Natural killer cell (primary cell): ENCODE measurements at regions not wholly inside any gene's neighbourhood (a gene's known extent, or its start where the extent isn't known, plus 50 kb on each side); places are given as distances from the start of the nearest gene placed in this dataset.

Source experiments
- ATAC-seq, 3 donors: fragments of 150-1000 bp in 2 of 3; fragments of 200-7000 bp in 1 of 3; cut with Tn5 transposase; 1 replicate in 1 of 3; 2 replicates in 2 of 3; pipeline ENCODE4 v1.10.0; 2021; ENCODE audit warnings: mild to moderate bottlenecking in 2 of 3, moderate library complexity in 2 of 3
- DNase-seq, 2 donors: peaks; one replicate each; pipeline versions ENCODE4 v3.0.0 to v3.0.0-alpha.2; 2013 to 2021; ENCODE audit warnings: mixed read lengths in 1 of 2
- H3K27ac ChIP-seq: one replicate; pipeline ENCODE4 v1.5.1; 2013; ENCODE audit warnings: mild to moderate bottlenecking, low read length
- H3K27me3 ChIP-seq: one replicate; pipeline ENCODE4 v1.6.1; 2013; ENCODE audit warnings: low read length; ENCODE audit not compliant: control insufficient read depth, insufficient read depth
- H3K36me3 ChIP-seq: one replicate; pipeline ENCODE4 v1.6.1; 2013; ENCODE audit warnings: low read length; ENCODE audit not compliant: control insufficient read depth, insufficient read depth
- H3K4me1 ChIP-seq: one replicate; pipeline ENCODE4 v1.6.1; 2013; ENCODE audit warnings: low read length; ENCODE audit not compliant: control insufficient read depth, insufficient read depth
- H3K4me3 ChIP-seq: one replicate; pipeline ENCODE4 v1.5.1; 2013; ENCODE audit warnings: low read length
- H3K9me3 ChIP-seq: one replicate; pipeline ENCODE4 v1.6.1; 2013; ENCODE audit warnings: low read length; ENCODE audit not compliant: control insufficient read depth, insufficient read depth
- H3K27ac Mint-ChIP-seq, 2 donors: one replicate each; pipeline ENCODE4 v1.8.0; 2022; ENCODE audit warnings: mild to moderate bottlenecking in 2 of 2, mixed read lengths in 2 of 2, moderate library complexity in 1 of 2
- H3K27me3 Mint-ChIP-seq, 2 donors: one replicate each; pipeline ENCODE4 v1.8.0; 2022; ENCODE audit warnings: low read depth in 2 of 2, mixed read lengths in 2 of 2
- H3K36me3 Mint-ChIP-seq: one replicate; pipeline ENCODE4 v1.8.0; 2022; ENCODE audit warnings: mixed read lengths
- H3K4me1 Mint-ChIP-seq, 2 donors: one replicate each; pipeline ENCODE4 v1.8.0; 2022; ENCODE audit warnings: mixed read lengths in 2 of 2
- H3K4me3 Mint-ChIP-seq: one replicate; pipeline ENCODE4 v1.8.0; 2022; ENCODE audit warnings: mild to moderate bottlenecking, moderate library complexity, mixed read lengths
- H3K9me3 Mint-ChIP-seq, 2 donors: one replicate each; pipeline ENCODE4 v1.8.0; 2022; ENCODE audit warnings: mixed read lengths in 2 of 2
- CTCF ChIP-seq: fragments of 200-600 bp; IDR thresholded peaks from one replicate; pipeline ENCODE4 v1.8.0; 2022; ENCODE audit warnings: antibody characterized with exemption
- WGBS: methylation state at CpG from one replicate; pipeline ENCODE4 v1.1.7; 2013; ENCODE audit warnings: missing lambda C conversion rate; ENCODE audit not compliant: insufficient coverage; 5-methylcytosine and 5-hydroxymethylcytosine counted together
- intact Hi-C: fragments of 100-400 bp; cut with micrococcal nuclease; formaldehyde crosslinking; loops from one replicate; pipeline ENCODE4 v1.14.2; 2022

GRCh38 chr22:27097506-27097905 is 440.1 kb downstream of the MIAT start:
- Mint-ChIP-seq H3K27me3 (peaks cover 27 to 45% of the 10 kb centered on the region in 2 donors), H3K9me3 (no peaks in the 10 kb centered on the region), H3K4me3 (no peak overlapping the region), H3K36me3 (no peaks in the 10 kb centered on the region), H3K27ac (no peak overlapping the region), H3K4me1 (no peaks in the 10 kb centered on the region)
- H3K4me1 ChIP-seq = no peaks in the 10 kb centered on the region
- 74% methylated on average over 5 of the region's 5 CpGs for WGBS
- no peaks in the 10 kb centered on the region for H3K9me3 ChIP-seq
- TF ChIP-seq CTCF = no peak
- intact Hi-C loops = no loop called here
- H3K27me3 ChIP-seq = no peaks in the 10 kb centered on the region
- DNase-seq (no peak), ATAC-seq (no peak)
- no peaks in the 10 kb centered on the region for H3K36me3 ChIP-seq
- H3K4me3 ChIP-seq = no peak overlapping the region
- no peak overlapping the region for H3K27ac ChIP-seq

DNA sequence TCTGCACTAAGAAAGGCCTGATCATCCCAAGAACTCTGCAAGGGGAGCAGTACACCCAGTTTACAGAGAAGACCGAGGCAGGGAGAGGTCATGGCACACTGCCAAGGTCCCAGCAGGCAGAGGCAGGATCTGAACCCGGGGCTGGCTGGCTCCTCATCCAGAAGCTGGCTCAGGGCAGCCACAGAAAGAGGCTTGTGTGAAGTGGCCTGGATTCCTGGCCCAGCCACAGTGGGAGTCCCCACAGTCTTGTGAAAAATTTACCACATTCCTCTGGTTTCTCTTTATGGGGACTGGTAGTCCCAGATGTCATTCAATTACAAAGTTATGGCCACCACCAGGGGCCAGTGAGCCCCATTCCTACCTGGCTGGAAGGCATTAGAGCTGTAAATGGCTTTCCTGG is 440.5 kb downstream of the MIAT start:
- Histone ChIP-seq H3K36me3 (no peaks in the 10 kb centered on the region), H3K9me3 (no peaks in the 10 kb centered on the region), H3K27me3 (no peaks in the 10 kb centered on the region), H3K27ac (no peak overlapping the region), H3K4me3 (no peak overlapping the region), H3K4me1 (no peaks in the 10 kb centered on the region)
- ATAC-seq (no peak), DNase-seq (no peak)
- H3K27me3 Mint-ChIP-seq = peaks cover 31 to 49% of the 10 kb centered on the region in 2 donors
- H3K4me3 Mint-ChIP-seq = no peak overlapping the region
- no peaks in the 10 kb centered on the region for H3K4me1 Mint-ChIP-seq
- 70% methylated on average over 2 of the region's 2 CpGs for WGBS
- H3K27ac Mint-ChIP-seq = no peak overlapping the region
- H3K9me3 Mint-ChIP-seq = no peaks in the 10 kb centered on the region
- TF ChIP-seq CTCF = no peak
- intact Hi-C loops = no loop called here
- H3K36me3 Mint-ChIP-seq = no peaks in the 10 kb centered on the region

- Mint-ChIP-seq H3K27ac (no peak overlapping the region), H3K27me3 (peaks cover 34 to 60% of the 10 kb centered on the region in 2 donors), H3K9me3 (no peaks in the 10 kb centered on the region), H3K36me3 (no peaks in the 10 kb centered on the region), H3K4me1 (no peaks in the 10 kb centered on the region), H3K4me3 (no peak overlapping the region)
- no peaks in the 10 kb centered on the region for H3K27me3 ChIP-seq
- ATAC-seq (no peak), DNase-seq (no peak)
- no peaks in the 10 kb centered on the region for H3K4me1 ChIP-seq
- no peaks in the 10 kb centered on the region for H3K36me3 ChIP-seq
- no peak for TF ChIP-seq CTCF
- 68% methylated on average over 15 of the region's 15 CpGs for WGBS
- intact Hi-C loops = no loop called here
- no peak overlapping the region for H3K4me3 ChIP-seq
- H3K9me3 ChIP-seq = no peaks in the 10 kb centered on the region
- no peak overlapping the region for H3K27ac ChIP-seq
Measured at GRCh38 chr22:27099946-27100722, 442.7 kb downstream of the MIAT start.

- Histone ChIP-seq H3K4me3 (no peak overlapping the region), H3K36me3 (no peaks in the 10 kb centered on the region), H3K27me3 (no peaks in the 10 kb centered on the region), H3K27ac (no peak overlapping the region), H3K4me1 (no peaks in the 10 kb centered on the region), H3K9me3 (no peaks in the 10 kb centered on the region)
- no peak for ATAC-seq
- H3K27ac Mint-ChIP-seq = no peak overlapping the region
- intact Hi-C loops = no loop called here
- no peak for DNase-seq
- H3K27me3 Mint-ChIP-seq = peaks cover 34 to 60% of the 10 kb centered on the region in 2 donors
- H3K4me1 Mint-ChIP-seq = no peaks in the 10 kb centered on the region
- H3K4me3 Mint-ChIP-seq = no peak overlapping the region
- WGBS = 5% methylated on average over 18 of the region's 18 CpGs
- no peak for TF ChIP-seq CTCF
- no peaks in the 10 kb centered on the region for H3K9me3 Mint-ChIP-seq
- H3K36me3 Mint-ChIP-seq = no peaks in the 10 kb centered on the region
Measured at GRCh38 chr22:27100789-27101188, 443.4 kb downstream of the MIAT start.
